HG03565 (cell line): ENCODE measurements at regions not wholly inside any gene's neighbourhood (a gene's known extent, or its start where the extent isn't known, plus 50 kb on each side); places are given as distances from the start of the nearest gene placed in this dataset.

ENCODE experiments used
- ATAC-seq: cut with Tn5 transposase; IDR thresholded peaks from one replicate; pipeline ENCODE4 v1.9.1; 2021; ENCODE audit warnings: mild to moderate bottlenecking, moderate library complexity; ENCODE audit not compliant: unreplicated experiment

DNA sequence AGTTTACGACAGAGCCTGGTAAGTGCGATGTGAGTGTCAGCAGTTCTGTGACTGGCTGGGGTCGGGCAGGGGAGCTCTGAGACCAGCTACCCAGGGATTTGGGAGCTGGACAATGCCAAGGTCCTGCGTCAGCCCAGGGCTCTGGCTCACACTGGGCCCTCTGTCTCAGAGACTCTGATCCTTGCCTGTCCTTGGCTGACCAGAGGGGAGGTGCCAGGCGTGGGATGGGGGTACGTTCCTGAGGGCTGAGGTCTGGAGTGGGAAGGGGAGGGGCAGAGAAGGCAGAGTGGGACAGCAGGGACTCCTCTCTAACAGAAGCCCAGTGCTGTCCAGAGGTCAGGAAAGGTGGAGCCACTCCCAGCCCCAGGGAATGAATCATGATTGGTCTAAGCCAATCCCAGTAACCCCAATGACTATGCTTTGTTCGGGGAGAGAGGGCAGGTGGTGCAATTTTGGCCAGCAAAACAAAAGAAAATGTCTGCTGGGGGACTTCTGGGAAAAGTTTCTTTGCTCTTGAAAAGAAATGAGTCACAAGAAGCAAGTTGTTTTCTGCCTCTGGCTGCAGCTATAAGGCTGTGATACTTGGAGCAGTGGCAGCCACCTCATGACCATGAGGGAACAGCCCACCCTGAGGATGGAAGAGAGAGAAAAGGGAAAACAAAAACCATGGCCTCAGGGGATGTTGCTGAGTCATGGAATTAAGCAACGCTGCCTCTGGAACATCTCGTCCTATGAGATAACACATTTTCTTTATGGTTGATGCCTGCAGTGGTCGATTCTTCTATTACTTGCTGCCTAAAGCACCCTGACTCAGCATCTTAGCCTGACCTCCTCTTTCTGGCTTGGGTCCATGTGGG, 108.3 kb downstream of the CHST1 start:
- ATAC-seq = no peak

DNA sequence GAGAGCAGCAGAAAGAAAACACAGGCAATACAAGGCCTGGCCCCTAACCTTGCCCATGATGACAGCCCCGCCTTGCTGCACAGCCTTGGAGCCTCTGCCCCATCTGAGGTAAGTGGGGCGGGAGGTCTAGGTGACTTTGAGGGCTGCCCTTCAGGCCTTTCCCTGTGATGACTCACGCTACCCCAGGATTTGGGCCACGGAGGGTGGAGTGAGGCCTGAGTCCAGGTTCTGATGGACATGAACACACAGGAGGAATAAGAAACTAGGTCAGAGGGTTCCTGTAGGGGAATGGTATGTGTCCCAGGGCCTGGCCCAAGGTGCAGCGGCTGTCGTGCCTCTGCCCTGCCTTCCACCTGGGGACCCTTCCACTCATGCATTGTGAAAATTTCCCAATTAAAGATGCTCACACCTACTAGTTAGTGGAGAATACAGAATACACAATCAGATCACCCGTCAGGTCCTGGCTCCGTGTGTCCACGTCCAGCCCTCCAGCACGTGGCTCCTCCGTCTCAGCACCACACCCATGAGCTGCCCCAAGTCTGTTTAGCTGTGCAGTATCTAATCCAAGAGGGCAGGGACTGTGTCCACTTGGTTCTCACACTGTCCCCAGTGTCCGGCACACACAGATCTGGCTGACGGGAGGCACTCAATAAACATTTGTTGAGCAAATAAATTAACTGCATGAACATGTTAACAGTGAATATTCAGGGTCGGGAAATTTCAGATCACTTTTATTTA, 111.0 kb downstream of the CHST1 start:
- no peak for ATAC-seq

DNA sequence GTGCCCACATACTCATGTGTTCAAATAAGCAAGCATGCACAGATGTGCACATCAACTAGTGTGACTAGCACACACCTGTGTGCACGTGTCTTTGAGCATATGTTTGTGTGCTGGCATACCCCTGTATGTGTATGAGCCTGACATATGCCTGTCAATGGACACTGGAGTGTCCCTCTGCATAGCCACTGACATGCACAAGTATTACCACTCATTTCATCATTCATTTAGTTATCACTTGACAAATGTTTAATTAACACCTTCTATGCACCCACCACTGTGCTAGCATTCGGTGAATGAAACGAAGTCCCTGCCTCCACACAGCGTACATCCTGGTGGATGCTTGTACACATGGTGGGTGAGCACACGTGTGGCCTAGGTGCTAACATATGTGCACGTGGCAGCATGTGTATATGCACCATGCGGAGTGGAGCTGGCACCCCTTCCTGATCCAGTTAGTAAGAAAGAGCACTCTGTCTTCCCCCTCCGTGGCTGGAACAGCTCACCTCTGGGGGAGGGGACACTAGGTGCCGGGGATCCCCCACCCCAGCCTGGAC, 112.0 kb downstream of the CHST1 start:
- no peak for ATAC-seq

DNA sequence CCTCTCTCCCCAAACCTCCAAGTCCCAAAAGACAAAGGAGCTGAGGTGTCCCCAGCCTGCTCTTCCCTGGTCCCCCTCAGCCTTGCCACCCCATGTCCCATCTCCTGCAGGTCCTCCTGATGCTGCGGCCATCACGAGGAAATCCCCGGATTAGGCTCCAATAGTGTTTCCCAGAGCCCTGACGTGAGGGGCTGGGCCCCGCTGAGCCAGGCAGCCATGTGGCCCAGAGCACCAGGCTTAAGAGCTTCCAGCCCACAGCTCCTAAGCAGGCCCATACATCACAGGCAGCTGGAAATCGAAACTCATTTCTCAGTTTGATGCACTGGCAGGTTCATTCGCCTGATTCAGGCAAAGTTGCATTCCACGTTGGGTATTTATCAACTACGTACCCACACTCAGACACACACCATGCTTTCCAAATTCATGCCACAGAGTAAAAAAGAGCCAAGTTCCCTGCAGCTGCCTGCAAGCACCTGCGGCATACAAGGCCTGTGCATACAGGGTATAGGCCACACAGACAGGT, 114.2 kb downstream of the CHST1 start:
- no peak for ATAC-seq

DNA sequence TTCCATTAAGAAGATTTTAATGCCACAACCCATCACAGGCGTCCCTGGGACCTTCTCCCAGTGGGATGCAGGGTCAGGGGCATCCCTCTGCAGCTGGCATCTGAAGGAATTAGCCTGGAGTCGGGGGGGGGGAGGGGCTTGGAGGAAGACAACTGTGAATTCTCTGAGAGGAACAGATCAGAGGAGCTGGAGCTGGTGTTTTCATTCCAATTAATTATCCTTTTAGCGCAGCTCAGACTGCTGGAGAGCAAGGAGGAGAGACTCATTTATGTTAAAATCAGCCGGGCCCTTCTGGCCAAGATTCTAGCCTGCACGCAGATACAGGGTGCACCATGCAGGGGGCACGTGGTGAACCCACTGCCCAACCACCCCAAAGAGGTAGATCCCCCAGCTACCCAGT, 116.2 kb downstream of the CHST1 start:
- ATAC-seq = no peak

DNA sequence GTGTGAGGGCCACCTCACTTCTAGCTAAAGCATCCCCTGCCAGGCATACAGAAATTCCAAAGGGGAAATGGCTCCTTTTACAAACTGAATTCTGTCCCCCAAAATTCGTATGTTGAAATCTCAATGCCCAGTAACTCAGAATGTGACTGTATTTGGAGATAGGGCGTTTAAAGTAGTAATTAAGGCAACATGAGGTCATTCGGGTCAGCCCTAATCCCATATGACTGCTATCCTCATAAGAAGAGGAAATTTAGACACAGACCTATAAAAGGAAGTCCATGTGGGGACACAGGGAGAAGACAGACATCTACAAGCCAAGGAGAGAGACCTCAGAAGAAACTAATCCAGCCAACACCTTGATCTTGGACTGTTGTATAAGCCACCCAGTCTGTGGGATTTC, 119.1 kb downstream of the CHST1 start:
- ATAC-seq = no peak

DNA sequence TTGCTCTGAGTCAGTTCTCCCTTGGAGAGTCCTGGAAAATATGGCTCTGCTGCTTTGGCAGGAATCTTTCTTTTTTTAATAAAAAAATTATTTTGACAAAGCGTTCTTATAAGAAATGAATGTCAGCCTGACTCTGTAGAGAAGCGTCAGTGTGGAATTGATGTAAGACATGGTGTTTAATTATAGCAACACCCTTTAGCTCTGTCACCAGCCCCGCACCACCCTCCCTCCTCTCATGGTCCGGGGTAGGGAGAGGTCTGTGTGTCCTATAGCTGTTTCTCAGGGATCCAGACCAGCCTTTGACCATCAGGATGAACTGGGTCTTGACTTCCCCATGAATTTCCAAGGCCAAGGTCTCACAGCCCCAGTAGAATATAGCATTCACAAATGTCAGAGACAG, 120.6 kb downstream of the CHST1 start:
- no peak for ATAC-seq

DNA sequence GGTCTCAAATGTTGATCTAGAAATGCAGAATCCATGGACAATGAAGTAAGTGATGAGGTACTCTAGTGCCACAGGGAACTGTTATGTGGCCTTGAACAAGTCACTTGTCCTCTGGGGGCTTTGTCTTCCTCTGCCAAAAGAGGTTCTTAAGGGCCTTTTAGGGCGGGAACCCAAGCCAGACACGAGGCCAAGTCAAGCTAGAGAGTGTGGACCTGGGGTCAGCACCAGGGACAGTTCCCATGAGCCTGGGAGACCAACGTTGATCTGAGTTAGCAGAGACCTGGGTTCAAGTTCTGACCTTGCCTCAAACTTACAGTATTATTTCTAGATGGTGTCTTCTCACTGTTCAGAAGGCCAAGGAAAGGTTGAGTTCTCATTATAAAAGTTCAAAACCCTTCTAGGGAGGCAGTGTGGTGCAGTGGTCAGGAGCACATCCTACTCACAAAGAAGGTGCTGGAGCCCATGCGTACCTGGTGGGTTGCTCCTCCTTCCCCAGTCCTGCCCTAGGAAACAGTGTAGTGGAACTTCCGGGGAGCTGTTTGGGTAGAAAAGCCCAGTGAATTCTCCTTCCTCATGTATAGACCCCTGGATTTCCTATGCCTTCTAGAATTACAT, 121.5 kb downstream of the CHST1 start:
- no peak for ATAC-seq

DNA sequence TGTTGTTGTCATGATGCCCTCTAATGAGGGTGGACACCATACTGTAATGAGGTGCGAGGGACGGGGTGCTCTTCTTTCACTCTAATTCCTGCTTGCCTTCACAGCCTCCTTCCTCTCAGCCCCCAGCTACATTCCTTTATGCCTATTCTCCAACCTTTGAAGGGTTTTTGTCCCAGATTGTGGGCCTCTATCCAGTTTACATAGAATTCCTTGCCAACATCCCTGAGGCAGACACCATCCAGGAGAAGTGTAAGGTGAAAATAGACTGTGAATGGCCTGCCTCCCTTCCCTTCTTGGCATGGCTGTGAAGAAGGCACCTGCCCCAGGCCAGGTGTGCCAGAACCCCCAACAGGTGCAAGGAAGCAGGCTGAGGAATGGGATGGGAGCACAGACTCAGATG, 122.3 kb downstream of the CHST1 start:
- ATAC-seq = no peak

DNA sequence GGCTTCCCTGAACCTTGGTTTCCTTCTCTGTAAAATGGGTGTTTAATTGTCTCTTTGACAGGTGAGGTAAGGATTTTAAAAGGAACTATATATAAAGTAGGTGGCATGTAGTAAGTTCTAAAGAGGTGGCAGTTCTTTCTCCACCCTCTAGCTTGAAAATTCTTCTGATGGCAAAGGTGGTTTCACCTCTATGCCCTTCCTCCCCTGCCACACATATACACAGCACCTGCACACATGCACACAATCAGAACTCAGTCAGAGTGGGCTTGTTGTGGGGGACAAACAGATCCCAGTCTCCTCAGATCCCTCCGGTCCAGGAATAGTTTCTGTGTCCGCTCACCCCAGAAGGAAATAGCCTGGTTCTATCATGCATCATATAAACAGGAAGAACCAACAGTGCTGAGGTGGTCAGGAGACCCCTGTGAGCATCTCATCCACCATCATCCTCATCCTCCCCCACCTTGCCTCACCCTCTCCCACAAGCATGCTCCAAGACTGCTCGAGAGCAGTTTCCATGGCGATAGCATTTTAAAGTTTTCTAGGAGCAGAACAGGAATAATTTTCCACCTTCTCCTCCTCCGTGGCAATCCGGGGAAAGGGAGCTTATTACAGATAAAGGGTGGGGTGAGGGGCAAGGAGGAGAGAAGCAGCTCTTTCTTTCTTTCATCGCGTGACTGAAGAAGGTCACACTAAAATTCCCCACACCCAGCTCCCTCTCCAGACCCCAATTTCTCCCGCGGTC, 123.6 kb downstream of the CHST1 start:
- no peak for ATAC-seq

DNA sequence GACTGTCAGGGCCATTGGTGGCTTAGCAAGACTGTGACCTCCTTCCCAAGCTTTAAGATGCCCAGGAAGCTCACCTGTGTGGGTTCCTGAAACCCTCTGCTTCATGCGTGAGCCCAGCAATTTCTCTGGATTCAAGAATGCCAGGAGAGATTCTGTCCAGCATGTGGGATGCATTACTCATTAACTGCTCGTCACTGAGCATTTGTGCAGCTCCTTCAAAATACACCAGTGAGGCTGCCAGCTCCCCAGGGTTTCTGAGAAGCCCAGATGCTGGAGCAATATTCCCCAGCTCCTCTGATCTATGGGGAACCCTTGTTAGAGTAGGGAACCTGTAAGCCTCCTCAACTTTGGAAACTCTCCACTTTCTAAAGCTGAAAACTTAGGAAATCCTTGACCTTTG, 126.5 kb downstream of the CHST1 start:
- ATAC-seq = no peak

DNA sequence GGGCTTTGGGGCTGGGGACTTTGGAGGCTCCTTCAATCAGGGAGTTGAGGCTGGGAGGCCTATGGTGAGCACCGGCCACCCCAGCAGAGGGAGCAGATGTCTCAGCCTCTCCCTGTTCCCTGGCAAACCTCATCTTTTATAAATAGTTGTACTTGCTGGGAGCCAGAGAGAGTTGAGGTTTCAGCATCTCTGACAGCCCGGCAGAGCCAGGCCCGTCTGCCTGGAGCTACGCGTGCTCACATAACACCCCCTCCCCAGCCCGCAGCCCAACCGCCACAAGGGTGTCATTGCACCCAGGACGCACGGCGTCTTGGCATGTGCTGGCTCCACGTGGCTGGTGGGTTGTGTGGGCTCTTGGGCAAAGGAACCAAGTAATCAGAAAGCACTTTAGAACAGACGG, 127.1 kb downstream of the CHST1 start:
- no peak for ATAC-seq

DNA sequence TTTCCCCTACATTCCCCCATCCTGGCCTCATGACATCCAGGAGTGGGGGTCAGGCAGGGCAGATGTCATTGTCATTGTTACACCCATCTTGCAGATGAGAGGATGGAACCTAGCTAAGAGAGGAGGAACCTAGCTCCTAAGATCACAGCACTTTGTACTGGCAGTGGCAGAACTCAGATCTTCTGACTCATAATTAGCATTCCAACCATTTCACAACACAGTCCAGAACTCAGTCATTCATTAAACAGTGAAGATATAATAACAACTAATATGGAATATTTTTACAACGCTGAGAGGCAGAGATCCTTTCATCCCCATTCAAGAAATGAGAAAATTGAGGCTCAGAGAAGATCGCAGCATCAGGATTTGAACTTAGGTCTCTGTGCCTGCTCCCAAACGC, 127.8 kb downstream of the CHST1 start:
- no peak for ATAC-seq

DNA sequence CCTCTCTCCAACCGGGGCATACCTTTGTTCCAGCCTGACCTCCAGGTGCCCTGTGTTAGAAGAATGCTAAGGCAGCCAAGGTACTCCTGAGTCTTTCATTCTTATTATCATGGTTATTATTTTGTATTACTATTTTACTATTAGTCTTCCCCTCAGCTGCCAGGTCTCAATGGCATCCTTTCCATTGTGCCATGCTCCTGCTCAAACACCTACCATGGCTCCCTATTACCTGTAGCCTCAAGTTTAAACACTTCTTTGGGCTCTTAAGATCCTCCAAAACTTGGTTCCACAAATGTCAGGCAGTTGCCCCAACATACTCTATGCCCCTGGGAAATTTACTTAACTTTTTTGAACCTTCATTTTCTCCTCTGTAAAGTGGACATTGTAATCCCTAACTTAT, 130.4 kb downstream of the CHST1 start:
- ATAC-seq = no peak

DNA sequence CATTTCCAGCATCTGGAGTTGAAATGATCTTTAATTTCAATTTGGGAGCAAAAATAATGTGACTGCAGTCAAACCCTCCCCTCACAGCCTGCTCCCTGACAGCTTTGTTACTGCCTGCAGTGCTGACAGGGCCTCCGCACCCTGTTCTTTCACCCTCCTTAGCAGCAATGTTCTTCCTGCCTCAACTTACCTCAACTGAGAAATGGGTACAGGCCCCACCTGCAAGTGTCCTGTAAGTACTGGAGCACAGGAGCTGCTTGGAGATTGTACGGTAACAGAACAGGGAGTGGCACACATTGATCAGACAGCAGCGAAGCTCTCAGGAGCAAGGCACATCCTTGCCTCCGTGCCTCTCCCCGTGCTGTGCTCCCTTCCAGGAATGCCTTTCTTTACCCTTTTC, 131.3 kb downstream of the CHST1 start:
- ATAC-seq = no peak

DNA sequence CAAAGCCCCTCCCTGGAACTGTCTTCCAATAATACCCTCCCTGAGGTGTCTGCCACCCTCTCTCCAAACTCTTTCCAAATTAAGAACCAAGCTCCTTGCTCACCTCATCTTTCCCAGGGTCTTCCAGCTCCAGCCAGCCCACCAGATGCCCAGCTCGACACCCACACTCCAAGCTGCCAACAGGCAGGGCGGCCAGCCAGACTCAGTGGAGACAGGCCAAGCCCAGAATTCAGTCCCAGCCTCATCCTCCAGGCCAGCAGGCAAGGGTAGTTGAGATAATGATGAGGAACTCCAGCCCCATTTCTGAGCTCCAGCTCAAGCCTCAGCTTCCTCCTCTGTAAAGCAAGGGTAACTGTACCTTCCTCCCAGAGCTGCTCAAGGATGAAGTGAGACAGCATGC, 132.9 kb downstream of the CHST1 start:
- no peak for ATAC-seq

DNA sequence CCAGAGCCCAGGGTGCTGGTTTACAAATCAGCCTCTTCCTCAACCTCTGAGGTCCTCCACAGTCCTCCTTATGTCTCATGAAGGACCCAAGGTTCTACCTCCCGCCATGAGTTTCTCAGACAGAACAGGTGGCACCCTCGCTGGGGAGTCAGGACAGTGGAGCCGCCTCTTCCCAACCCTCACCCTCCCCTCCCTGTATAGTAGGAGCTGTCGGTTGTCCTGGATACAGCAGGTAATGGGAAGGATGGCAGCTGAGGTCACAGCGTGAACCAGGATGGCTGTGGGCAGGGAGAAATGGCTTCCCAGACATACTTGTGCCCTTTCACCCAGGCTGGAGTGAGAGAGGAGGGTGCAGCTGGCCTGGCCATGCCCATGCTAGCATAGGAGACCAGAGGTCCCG, 134.6 kb downstream of the CHST1 start:
- ATAC-seq = no peak

DNA sequence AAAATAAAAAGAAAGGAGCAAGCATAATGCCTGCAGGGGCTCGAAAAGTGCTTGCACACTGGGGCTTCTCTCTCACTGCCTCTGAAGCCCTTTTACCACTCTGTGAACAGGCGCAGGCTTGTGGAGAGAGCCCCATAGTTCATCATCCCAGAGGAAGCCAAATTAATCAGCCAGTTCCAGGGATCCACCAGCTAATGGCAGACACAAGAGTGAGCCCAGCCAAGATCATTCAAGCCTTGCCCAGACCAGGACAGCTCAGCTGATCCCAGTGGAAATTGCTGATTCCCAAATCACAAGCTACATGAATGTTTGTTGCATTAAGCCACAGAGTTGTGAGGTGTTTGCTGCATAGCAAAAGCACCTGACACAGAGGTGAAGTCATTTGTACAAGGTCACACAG, 135.3 kb downstream of the CHST1 start:
- ATAC-seq = no peak

DNA sequence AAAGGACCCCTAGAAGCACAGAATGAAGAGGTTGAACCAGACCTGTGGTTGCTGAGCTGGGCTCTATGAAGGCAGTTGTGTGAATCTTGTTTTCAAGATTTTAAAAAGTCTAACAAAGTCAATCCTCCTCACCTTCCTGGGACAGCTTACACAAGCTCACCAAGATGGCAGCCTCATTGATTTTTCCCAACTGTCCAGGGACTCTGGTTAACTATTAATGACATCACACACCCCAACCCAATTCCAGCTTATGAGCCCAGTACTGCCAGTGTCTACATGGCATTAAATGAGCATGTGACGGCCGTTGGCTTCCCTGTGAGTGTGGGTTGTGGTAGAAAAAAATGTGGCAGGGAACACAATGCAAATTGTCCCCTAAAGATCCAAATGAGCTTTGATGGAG, 137.0 kb downstream of the CHST1 start:
- ATAC-seq = no peak

DNA sequence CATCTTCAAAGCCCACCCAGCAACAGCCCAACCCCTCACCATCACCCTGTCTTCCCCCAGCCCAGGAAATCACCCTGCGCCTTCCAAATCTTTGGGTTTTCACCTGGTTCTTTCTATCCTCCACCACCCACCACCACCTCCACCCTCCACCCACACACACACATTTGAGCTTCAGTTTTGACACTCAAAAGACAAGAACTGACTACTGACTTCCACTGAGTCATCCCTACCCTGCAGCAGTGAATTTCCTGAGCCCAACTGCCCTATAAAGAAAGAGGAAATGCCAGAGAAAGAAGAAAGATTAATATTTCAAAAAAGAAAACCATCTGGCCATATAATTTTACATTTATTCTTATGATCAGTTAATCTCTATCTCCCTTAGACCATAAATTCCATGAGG, 137.5 kb downstream of the CHST1 start:
- ATAC-seq = no peak

DNA sequence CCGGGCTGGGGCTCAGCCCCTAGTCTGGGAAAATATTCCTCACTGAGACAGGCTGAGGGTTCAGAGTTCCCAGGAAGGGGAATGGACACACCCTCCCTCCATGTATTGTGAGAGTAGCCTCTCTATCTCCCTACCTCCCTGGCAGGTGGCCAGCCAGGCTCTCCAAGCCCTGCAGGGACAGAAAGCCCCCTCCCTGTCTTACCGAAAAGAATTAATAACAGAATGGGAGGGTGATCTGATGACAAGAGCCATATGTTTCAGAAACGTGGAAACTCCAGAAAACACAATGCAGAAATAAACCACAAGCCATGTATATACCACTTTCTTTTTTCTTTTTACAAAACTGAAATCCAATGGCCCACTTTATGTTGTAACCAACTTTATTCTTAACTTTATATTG, 140.0 kb downstream of the CHST1 start:
- no peak for ATAC-seq
